Parathyroid adenoma (tissue), 2 donors: ENCODE measurements at regions not wholly inside any gene's neighbourhood (a gene's known extent, or its start where the extent isn't known, plus 50 kb on each side); places are given as distances from the start of the nearest gene placed in this dataset.

Experiments used
- H2AFZ ChIP-seq: fragments of 300-600 bp; sonication (generic); one replicate; pipeline ENCODE4 v1.7.0; 2017; ENCODE audit warnings: antibody characterized with exemption, mild to moderate bottlenecking
- H3K27ac ChIP-seq: fragments of 300-600 bp; sonication (generic); one replicate; pipeline ENCODE4 v1.7.0; 2017
- H3K27me3 ChIP-seq: fragments of 300-600 bp; sonication (generic); one replicate; pipeline ENCODE4 v1.7.0; 2017; ENCODE audit warnings: low read length; ENCODE audit not compliant: control insufficient read depth, insufficient read depth
- H3K36me3 ChIP-seq: fragments of 300-600 bp; sonication (generic); one replicate; pipeline ENCODE4 v1.7.0; 2017; ENCODE audit warnings: low read length; ENCODE audit not compliant: control insufficient read depth, insufficient read depth
- H3K4me1 ChIP-seq: fragments of 300-600 bp; sonication (generic); one replicate; pipeline ENCODE4 v1.7.0; 2017; ENCODE audit warnings: control low read depth
- H3K4me2 ChIP-seq: fragments of 300-600 bp; sonication (generic); one replicate; pipeline ENCODE4 v1.7.0; 2017; ENCODE audit warnings: low read length
- H3K4me3 ChIP-seq: fragments of 300-600 bp; sonication (generic); one replicate; pipeline ENCODE4 v1.7.0; 2017; ENCODE audit warnings: low read depth, low read length
- H3K79me2 ChIP-seq: fragments of 300-600 bp; sonication (generic); one replicate; pipeline ENCODE4 v1.7.0; 2017; ENCODE audit warnings: control low read depth
- H3K9ac ChIP-seq: fragments of 300-600 bp; sonication (generic); one replicate; pipeline ENCODE4 v1.7.0; 2017; ENCODE audit warnings: mild to moderate bottlenecking
- H3K9me3 ChIP-seq: fragments of 300-600 bp; sonication (generic); one replicate; pipeline ENCODE4 v1.7.0; 2017; ENCODE audit warnings: low read length; ENCODE audit not compliant: control insufficient read depth
- TF ChIP-seq, protein P1 (sequence below): fragments of 300-600 bp; sonication (generic); IDR thresholded peaks from one replicate; pipeline ENCODE4 v1.7.0; 2017; ENCODE audit warnings: antibody characterized with exemption, mild to moderate bottlenecking
- donor health status: primary hyperparathyroidism.

- Histone ChIP-seq H3K9ac (no peak overlapping the region), H3K36me3 (no peaks in the 10 kb centered on the region)
- TF ChIP-seq, protein P1, sequence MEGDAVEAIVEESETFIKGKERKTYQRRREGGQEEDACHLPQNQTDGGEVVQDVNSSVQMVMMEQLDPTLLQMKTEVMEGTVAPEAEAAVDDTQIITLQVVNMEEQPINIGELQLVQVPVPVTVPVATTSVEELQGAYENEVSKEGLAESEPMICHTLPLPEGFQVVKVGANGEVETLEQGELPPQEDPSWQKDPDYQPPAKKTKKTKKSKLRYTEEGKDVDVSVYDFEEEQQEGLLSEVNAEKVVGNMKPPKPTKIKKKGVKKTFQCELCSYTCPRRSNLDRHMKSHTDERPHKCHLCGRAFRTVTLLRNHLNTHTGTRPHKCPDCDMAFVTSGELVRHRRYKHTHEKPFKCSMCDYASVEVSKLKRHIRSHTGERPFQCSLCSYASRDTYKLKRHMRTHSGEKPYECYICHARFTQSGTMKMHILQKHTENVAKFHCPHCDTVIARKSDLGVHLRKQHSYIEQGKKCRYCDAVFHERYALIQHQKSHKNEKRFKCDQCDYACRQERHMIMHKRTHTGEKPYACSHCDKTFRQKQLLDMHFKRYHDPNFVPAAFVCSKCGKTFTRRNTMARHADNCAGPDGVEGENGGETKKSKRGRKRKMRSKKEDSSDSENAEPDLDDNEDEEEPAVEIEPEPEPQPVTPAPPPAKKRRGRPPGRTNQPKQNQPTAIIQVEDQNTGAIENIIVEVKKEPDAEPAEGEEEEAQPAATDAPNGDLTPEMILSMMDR, result no peak
Measured at GRCh38 chr10:78927257-78927995, 141.3 kb upstream of the ZMIZ1 start.

DNA sequence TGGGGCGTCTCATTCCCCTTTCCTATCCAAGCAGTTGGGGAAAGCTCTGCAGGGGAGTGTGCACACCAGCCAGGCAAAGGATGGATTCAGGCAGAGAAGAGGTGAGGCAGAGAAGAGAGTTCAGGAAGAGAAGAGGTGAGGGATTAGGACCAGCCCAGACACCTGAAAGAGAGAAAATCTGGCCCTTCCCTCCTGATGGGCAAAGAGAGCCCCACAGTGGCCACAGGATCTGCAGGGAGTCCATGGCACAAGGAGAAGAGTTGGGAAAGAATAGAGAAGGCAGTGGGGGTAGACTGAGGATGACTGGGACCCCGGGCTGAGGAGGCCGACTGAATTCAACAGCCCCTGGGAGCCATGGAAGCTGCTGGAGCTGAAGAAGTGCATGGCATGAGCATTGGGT is 140.4 kb upstream of the ZMIZ1 start:
- H3K27me3 ChIP-seq, result no peaks in the 10 kb centered on the region
- H2AFZ ChIP-seq, result no peak overlapping the region
- no peaks in the 10 kb centered on the region for H3K36me3 ChIP-seq
- H3K9ac ChIP-seq, result no peak overlapping the region
- no peaks in the 10 kb centered on the region for H3K9me3 ChIP-seq
- no peak overlapping the region for H3K4me2 ChIP-seq
- no peak overlapping the region for H3K27ac ChIP-seq
- no peak overlapping the region for H3K4me3 ChIP-seq
- no peaks in the 10 kb centered on the region for H3K79me2 ChIP-seq
- H3K4me1 ChIP-seq, result no peaks in the 10 kb centered on the region
- TF ChIP-seq, protein P1, result no peak

More at GRCh38 chr10:78927257-78927995, 141.3 kb upstream of the ZMIZ1 start:
- H2AFZ ChIP-seq, result no peak overlapping the region
- H3K4me1 ChIP-seq, result no peaks in the 10 kb centered on the region
- no peaks in the 10 kb centered on the region for H3K79me2 ChIP-seq
- no peak overlapping the region for H3K27ac ChIP-seq
- no peak overlapping the region for H3K4me3 ChIP-seq
- H3K4me2 ChIP-seq, result no peak overlapping the region
- no peaks in the 10 kb centered on the region for H3K9me3 ChIP-seq
- no peaks in the 10 kb centered on the region for H3K27me3 ChIP-seq

DNA sequence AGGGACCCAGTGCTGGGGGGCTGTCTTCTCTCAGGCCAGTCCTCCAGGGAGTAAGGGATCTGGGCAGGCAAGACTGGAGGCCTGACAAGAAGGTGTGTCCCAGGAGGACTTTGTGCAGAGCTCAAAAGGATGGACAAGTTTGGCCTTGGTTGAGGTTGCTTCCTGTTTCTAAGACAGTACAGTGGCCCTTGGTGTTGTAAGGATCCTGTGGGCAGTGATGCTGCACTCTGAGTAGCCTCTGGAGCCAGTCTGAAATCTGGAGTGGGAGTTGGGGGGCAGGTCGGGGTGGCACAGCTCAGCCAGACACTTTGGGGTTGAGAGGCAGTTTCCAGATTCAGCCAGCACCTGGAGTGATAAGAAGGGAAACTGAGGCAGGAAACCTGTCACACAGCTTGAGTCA is 139.2 kb upstream of the ZMIZ1 start:
- TF ChIP-seq, protein P1, result no peak
- Histone ChIP-seq H3K4me2 (no peak overlapping the region), H3K36me3 (no peaks in the 10 kb centered on the region), H3K27ac (no peak overlapping the region), H3K79me2 (no peaks in the 10 kb centered on the region), H3K4me3 (no peak overlapping the region), H3K27me3 (no peaks in the 10 kb centered on the region), H3K4me1 (no peaks in the 10 kb centered on the region), H3K9ac (no peak overlapping the region), H2AFZ (no peak overlapping the region), H3K9me3 (no peaks in the 10 kb centered on the region)

DNA sequence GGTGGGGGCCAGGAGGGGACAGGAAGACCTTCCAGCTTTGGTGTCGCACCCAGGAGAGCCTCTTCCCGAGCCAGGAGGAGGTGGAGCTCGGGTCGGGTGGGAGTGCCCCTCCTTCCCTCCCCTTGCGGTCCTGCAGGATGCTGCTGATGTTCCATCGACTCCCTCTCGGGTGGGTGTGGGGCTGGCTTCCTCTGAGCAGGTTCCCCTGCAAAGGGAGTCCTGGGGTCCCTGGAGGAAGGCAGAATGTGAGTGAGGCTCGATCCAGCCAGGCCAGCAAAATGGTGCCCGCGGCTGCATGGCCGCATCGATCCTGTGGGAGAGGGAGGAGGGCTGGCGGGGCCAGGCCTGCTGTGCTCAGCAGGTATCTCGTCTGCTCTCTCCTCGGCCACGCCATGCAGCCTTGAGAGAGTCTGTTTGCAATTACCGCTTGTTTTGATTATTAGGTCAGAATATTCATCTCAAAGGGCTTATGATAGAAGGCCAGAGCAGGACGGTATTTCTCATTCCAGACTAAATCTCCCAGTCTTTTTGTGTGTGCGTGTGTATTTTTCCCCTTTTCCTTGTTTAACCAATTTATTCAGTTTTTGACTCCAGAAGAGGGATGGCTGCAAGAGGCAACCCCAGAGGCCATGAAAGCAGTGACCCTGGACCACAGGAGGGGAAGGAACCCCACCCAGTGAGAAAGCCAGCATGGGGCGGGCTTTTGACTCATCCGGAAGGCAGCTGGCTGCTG is 137.3 kb upstream of the ZMIZ1 start:
- TF ChIP-seq, protein P1, result no peak
- Histone ChIP-seq H3K4me3 (no peak overlapping the region), H3K4me2 (no peak overlapping the region), H3K27me3 (no peaks in the 10 kb centered on the region), H3K36me3 (no peaks in the 10 kb centered on the region), H3K79me2 (no peaks in the 10 kb centered on the region), H3K9me3 (no peaks in the 10 kb centered on the region), H3K4me1 (no peaks in the 10 kb centered on the region), H3K9ac (no peak overlapping the region), H2AFZ (no peak overlapping the region), H3K27ac (no peak overlapping the region)
